ENCODE measurements at regions not wholly inside any gene's neighbourhood (a gene's known extent, or its start where the extent isn't known, plus 50 kb on each side); places are given as distances from the start of the nearest gene placed in this dataset.

DNA sequence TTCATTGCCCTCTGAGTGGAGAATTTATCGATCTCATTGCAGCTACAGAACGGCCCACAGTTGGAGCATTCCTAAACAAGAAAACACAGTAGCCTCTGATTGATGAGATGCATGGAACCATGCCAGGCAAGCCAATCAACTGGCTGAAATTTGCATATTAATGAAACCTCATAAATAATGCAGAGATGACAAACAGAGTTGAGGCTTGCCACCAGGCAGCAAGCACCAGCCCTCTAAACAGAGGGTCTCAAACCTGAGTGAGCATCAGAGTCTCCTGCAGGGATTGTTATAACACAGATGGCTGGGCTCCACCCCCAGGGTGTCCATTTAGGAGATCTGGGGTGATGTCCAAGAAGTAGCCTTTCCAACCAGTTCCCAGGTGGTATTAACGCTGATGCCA, 60.9 kb upstream of the CMKLR1 start:
- no peak for DNase-seq
- Histone ChIP-seq H3K4me2 (ENCODE audit: low read length) (no peak overlapping the region), H3K9me2 (replicated peaks; ENCODE audit: low read length) (no peaks in the 10 kb centered on the region), H3K4me1 (ENCODE audit: insufficient read depth, low read length) (no peaks in the 10 kb centered on the region), H3K79me2 (ENCODE audit: low read length) (no peaks in the 10 kb centered on the region), H3K27me3 (ENCODE audit: low read length) (peaks cover 41% of the 10 kb centered on the region), H3F3A (ENCODE audit: low read length, unreplicated experiment) (no peaks in the 10 kb centered on the region), H3K9ac (ENCODE audit: low read length) (no peak overlapping the region), H3K27ac (ENCODE audit: low read length) (no peak overlapping the region), H2AFZ (ENCODE audit: low read length) (no peak overlapping the region), H3K36me3 (ENCODE audit: low read depth, low read length) (no peaks in the 10 kb centered on the region), H3K9me3 (ENCODE audit: low read length) (no peaks in the 10 kb centered on the region), H3K4me3 (ENCODE audit: low read length) (no peak overlapping the region), H4K20me1 (ENCODE audit: low read length) (no peaks in the 10 kb centered on the region)
- ChIA-PET POLR2A (ENCODE audit: unreplicated experiment) (no interaction called here), CTCF (no interaction called here)
- no TSS peak for BruUV-seq (replicated peaks)
- intact Hi-C loops (cut with micrococcal nuclease): no loop called here
- ATAC-seq: no peak
- TF ChIP-seq EZH2 (IDR thresholded peaks at IDR 0.05; ENCODE audit: low read length, unreplicated experiment) (no peak), EZH2phosphoT487 (IDR thresholded peaks at IDR 0.05; ENCODE audit: borderline replicate concordance, low read length) (no peak)

DNA sequence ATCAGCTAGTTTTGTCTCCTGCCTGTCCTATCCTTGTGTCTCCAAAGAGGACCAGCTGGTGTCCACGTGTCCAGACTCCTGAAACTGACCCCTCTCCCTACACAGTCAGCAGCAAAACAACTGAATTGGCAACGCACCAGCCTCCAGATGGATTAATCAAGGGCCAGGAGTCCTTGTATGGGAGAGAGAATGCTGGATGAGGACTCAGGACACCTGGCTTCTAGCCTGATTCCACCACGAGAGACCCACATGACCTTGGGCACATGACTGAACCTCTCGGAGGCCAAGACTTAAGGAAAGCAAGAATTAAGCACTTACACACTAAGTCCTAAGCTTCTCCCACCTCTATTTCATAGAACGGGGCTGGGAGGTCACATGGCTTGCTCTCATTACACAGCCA, 60.4 kb upstream of the CMKLR1 start:
- Histone ChIP-seq H3F3A (ENCODE audit: low read length, unreplicated experiment) (no peaks in the 10 kb centered on the region), H3K36me3 (ENCODE audit: low read depth, low read length) (no peaks in the 10 kb centered on the region), H3K4me2 (ENCODE audit: low read length) (no peak overlapping the region), H3K9ac (ENCODE audit: low read length) (no peak overlapping the region), H3K79me2 (ENCODE audit: low read length) (no peaks in the 10 kb centered on the region), H3K4me3 (ENCODE audit: low read length) (no peak overlapping the region), H4K20me1 (ENCODE audit: low read length) (no peaks in the 10 kb centered on the region), H3K27ac (ENCODE audit: low read length) (no peak overlapping the region), H3K9me2 (replicated peaks; ENCODE audit: low read length) (no peaks in the 10 kb centered on the region), H3K9me3 (ENCODE audit: low read length) (no peaks in the 10 kb centered on the region), H2AFZ (ENCODE audit: low read length) (no peak overlapping the region), H3K27me3 (ENCODE audit: low read length) (peaks cover 41% of the 10 kb centered on the region), H3K4me1 (ENCODE audit: insufficient read depth, low read length) (no peaks in the 10 kb centered on the region)
- intact Hi-C loops (cut with micrococcal nuclease): no loop called here
- ChIA-PET POLR2A (ENCODE audit: unreplicated experiment) (no interaction called here), CTCF (no interaction called here)
- TF ChIP-seq EZH2phosphoT487 (IDR thresholded peaks at IDR 0.05; ENCODE audit: borderline replicate concordance, low read length) (no peak), EZH2 (IDR thresholded peaks at IDR 0.05; ENCODE audit: low read length, unreplicated experiment) (no peak)
- TF ChIP-seq, protein P1, sequence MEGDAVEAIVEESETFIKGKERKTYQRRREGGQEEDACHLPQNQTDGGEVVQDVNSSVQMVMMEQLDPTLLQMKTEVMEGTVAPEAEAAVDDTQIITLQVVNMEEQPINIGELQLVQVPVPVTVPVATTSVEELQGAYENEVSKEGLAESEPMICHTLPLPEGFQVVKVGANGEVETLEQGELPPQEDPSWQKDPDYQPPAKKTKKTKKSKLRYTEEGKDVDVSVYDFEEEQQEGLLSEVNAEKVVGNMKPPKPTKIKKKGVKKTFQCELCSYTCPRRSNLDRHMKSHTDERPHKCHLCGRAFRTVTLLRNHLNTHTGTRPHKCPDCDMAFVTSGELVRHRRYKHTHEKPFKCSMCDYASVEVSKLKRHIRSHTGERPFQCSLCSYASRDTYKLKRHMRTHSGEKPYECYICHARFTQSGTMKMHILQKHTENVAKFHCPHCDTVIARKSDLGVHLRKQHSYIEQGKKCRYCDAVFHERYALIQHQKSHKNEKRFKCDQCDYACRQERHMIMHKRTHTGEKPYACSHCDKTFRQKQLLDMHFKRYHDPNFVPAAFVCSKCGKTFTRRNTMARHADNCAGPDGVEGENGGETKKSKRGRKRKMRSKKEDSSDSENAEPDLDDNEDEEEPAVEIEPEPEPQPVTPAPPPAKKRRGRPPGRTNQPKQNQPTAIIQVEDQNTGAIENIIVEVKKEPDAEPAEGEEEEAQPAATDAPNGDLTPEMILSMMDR (conservative IDR thresholded peaks at IDR 0.05; ENCODE audit: low read depth, low read length): no peak
- ATAC-seq (no peak), DNase-seq (no peak)
- no TSS peak for BruUV-seq (replicated peaks)

DNA sequence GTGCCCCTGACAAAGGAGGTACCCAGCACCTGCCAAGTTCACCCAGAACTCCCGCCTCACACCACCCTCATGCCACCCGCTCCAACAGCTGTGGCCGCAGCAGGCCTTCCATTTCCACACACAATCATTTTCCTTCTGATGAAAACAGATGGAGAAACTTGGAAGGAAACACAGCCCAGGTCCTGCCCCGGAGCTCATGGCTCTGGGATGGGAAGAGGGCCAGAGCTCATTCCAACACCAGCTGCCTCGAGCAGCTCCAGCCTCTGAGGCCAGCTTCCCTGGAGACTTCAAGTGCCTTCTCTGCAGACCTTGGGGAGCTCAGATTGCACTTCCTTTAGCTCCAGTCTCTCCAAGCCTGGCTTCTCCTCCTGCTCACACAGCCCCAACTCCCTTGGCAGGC, 55.1 kb upstream of the CMKLR1 start:
- no peaks in the 10 kb centered on the region for H3K36me3 ChIP-seq (ENCODE audit: low read depth, low read length)
- no peak overlapping the region for H3K4me2 ChIP-seq (ENCODE audit: low read length)
- H3K9ac ChIP-seq (ENCODE audit: low read length): no peak overlapping the region
- intact Hi-C loops (cut with micrococcal nuclease): no loop called here
- H3K27ac ChIP-seq (ENCODE audit: low read length): no peak overlapping the region
- H2AFZ ChIP-seq (ENCODE audit: low read length): no peak overlapping the region
- TF ChIP-seq EZH2 (IDR thresholded peaks at IDR 0.05; ENCODE audit: low read length, unreplicated experiment) (no peak), EZH2phosphoT487 (IDR thresholded peaks at IDR 0.05; ENCODE audit: borderline replicate concordance, low read length) (no peak)
- TF ChIP-seq, protein P1 (conservative IDR thresholded peaks at IDR 0.05; ENCODE audit: low read depth, low read length): no peak
- POLR2A ChIA-PET (ENCODE audit: unreplicated experiment): no interaction called here
- H3K79me2 ChIP-seq (ENCODE audit: low read length): no peaks in the 10 kb centered on the region
- H3K4me3 ChIP-seq (ENCODE audit: low read length): no peak overlapping the region
- H3K27me3 ChIP-seq (ENCODE audit: low read length): peaks cover 21% of the 10 kb centered on the region
- H4K20me1 ChIP-seq (ENCODE audit: low read length): no peaks in the 10 kb centered on the region
- DNase-seq: no peak
- H3F3A ChIP-seq (ENCODE audit: low read length, unreplicated experiment): no peaks in the 10 kb centered on the region
- no peaks in the 10 kb centered on the region for H3K9me3 ChIP-seq (ENCODE audit: low read length)
- ATAC-seq: no peak
- no peaks in the 10 kb centered on the region for H3K4me1 ChIP-seq (ENCODE audit: insufficient read depth, low read length)
- CTCF ChIA-PET: no interaction called here
- peaks cover 3% of the 10 kb centered on the region; the same call in 1 of the 2 replicates for H3K9me2 ChIP-seq (replicated peaks; ENCODE audit: low read length)
- no TSS peak for BruUV-seq (replicated peaks)

Measured in PC-3 (cell line).